K562 (cell line): ENCODE measurements at regions not wholly inside any gene's neighbourhood (a gene's known extent, or its start where the extent isn't known, plus 50 kb on each side); places are given as distances from the start of the nearest gene placed in this dataset.

ENCODE experiments used
- GABPB2 ChIP-seq: fragments of 250-450 bp; sonication (Bioruptor Pico); conservative IDR thresholded peaks from 2 replicates; pipeline ENCODE4 v1.5.1; 2021; ENCODE audit warnings: mild to moderate bottlenecking
- ZBTB7A ChIP-seq: IDR thresholded peaks from 2 replicates; pipeline ENCODE4 v1.6.1; 2011; ENCODE audit warnings: low read depth, mild to moderate bottlenecking, low read length, moderate library complexity, borderline replicate concordance; ENCODE audit not compliant: control insufficient read depth
- ZNF23 ChIP-seq: fragments of 250-450 bp; sonication (Bioruptor Pico); IDR thresholded peaks from 2 replicates; pipeline ENCODE4 v1.4.0; 2020; ENCODE audit warnings: mild to moderate bottlenecking
- ZNF584 ChIP-seq: fragments of 200-800 bp; sonication (Bioruptor generic); IDR thresholded peaks from 2 replicates; pipeline ENCODE4 v1.6.1; 2016; ENCODE audit warnings: low read depth, mild to moderate bottlenecking, missing genetic modification characterization, missing compliant biosample characterization
- ZNF707 ChIP-seq: fragments of 250-450 bp; sonication (Bioruptor Pico); conservative IDR thresholded peaks from 2 replicates; pipeline ENCODE4 v1.8.0; 2022; ENCODE audit warnings: inconsistent platforms, mild to moderate bottlenecking, moderate library complexity

GRCh38 chr10:124303662-124304418 is 114.9 kb downstream of the OAT start:
- TF ChIP-seq ZBTB7A = no peak
- TF ChIP-seq ZNF23 = no peak
- TF ChIP-seq ZNF707 (CRISPR knock-in tag) = no peak
- TF ChIP-seq GABPB2 = no peak
- no peak for TF ChIP-seq ZNF584 (CRISPR knock-in tag)
